ENCODE measurements at regions not wholly inside any gene's neighbourhood (a gene's known extent, or its start where the extent isn't known, plus 50 kb on each side); places are given as distances from the start of the nearest gene placed in this dataset.

GRCh38 chr13:31880851-31881494 lies 141.6 kb downstream of the RXFP2 start:
- no peak overlapping the region for H3K4me3 ChIP-seq (ENCODE audit: low read depth, low read length)
- TF ChIP-seq CTCF (conservative IDR thresholded peaks at IDR 0.05; ENCODE audit: low read depth, low read length) = no peak
- DNase-seq (ENCODE audit: low read depth) = no peak

- TF ChIP-seq CTCF (conservative IDR thresholded peaks at IDR 0.05; ENCODE audit: low read depth, low read length) = no peak
- no peak for DNase-seq (ENCODE audit: low read depth)
- H3K4me3 ChIP-seq (ENCODE audit: low read depth, low read length) = no peak overlapping the region
Measured at GRCh38 chr13:31881495-31881882, 142.2 kb downstream of the RXFP2 start.

- TF ChIP-seq CTCF (conservative IDR thresholded peaks at IDR 0.05; ENCODE audit: low read depth, low read length) = no peak
- no peak overlapping the region for H3K4me3 ChIP-seq (ENCODE audit: low read depth, low read length)
- no peak for DNase-seq (ENCODE audit: low read depth)
Measured at GRCh38 chr13:31882794-31883193, 143.5 kb downstream of the RXFP2 start.

GRCh38 chr13:31884556-31884955 lies 145.2 kb downstream of the RXFP2 start:
- DNase-seq (ENCODE audit: low read depth) = no peak
- TF ChIP-seq CTCF (conservative IDR thresholded peaks at IDR 0.05; ENCODE audit: low read depth, low read length) = no peak

GRCh38 chr13:31885994-31886393 lies 145.6 kb upstream of the FRY start:
- no peak for TF ChIP-seq CTCF (conservative IDR thresholded peaks at IDR 0.05; ENCODE audit: low read depth, low read length)
- no peak overlapping the region for H3K4me3 ChIP-seq (ENCODE audit: low read depth, low read length)
- no peak for DNase-seq (ENCODE audit: low read depth)

More at GRCh38 chr13:31884556-31884955, 145.2 kb downstream of the RXFP2 start:
- H3K4me3 ChIP-seq (ENCODE audit: low read depth, low read length) = no peak overlapping the region

- TF ChIP-seq CTCF (conservative IDR thresholded peaks at IDR 0.05; ENCODE audit: low read depth, low read length) = no peak
- DNase-seq (ENCODE audit: low read depth) = no peak
- H3K4me3 ChIP-seq (ENCODE audit: low read depth, low read length) = no peak overlapping the region
Measured at GRCh38 chr13:31887286-31887685, 144.3 kb upstream of the FRY start.

GRCh38 chr13:31890946-31891345 lies 140.6 kb upstream of the FRY start:
- DNase-seq (ENCODE audit: low read depth) = no peak
- TF ChIP-seq CTCF (conservative IDR thresholded peaks at IDR 0.05; ENCODE audit: low read depth, low read length) = no peak
- no peak overlapping the region for H3K4me3 ChIP-seq (ENCODE audit: low read depth, low read length)
